ENCODE measurements at regions not wholly inside any gene's neighbourhood (a gene's known extent, or its start where the extent isn't known, plus 50 kb on each side); places are given as distances from the start of the nearest gene placed in this dataset.

- no peak for TF ChIP-seq CTCF (IDR thresholded peaks at IDR 0.05)
- no peak for TF ChIP-seq ZFX (IDR thresholded peaks at IDR 0.05; ENCODE audit: borderline replicate concordance)
These were observed 130.4 kb downstream of the OLIG3 start for GRCh38 chr6:137363805-137364138.
